Stimulated activated CD4-positive, alpha-beta T cell treated with anti-CD3 and anti-CD28 coated beads, Interleukin-1b, Interleukin-23, amount 100 ng/mL, for 1 hour (primary cell): ENCODE measurements at regions not wholly inside any gene's neighbourhood (a gene's known extent, or its start where the extent isn't known, plus 50 kb on each side); places are given as distances from the start of the nearest gene placed in this dataset.
"Not testable (repeated sequence)": the region's sequence is repeated elsewhere in the genome, so short reads cannot be mapped to it uniquely, and the experiment has no call there.

Experiments
- DNase-seq, 2 donors: peaks; one replicate each; pipeline ENCODE4 v3.0.0-alpha.2; 2020; ENCODE audit warnings: low read depth in 2 of 2

GRCh38 chr18:25560369-25560768 lies 208.4 kb upstream of the ZNF521 start:
- DNase-seq = no peak

- no peak for DNase-seq
Measured at GRCh38 chr18:25557011-25557410, 205.0 kb upstream of the ZNF521 start.

- no peak for DNase-seq
Measured at GRCh38 chr18:25553631-25554263, 201.8 kb upstream of the ZNF521 start.

- no peak for DNase-seq
Measured at GRCh38 chr18:25544546-25545287, 192.8 kb upstream of the ZNF521 start.

GRCh38 chr18:25538175-25538922 lies 186.4 kb upstream of the ZNF521 start:
- no peak for DNase-seq

- no peak for DNase-seq
Measured at GRCh38 chr18:25535495-25535894, 183.5 kb upstream of the ZNF521 start.

GRCh38 chr18:25534401-25534800 lies 182.4 kb upstream of the ZNF521 start:
- no peak for DNase-seq

GRCh38 chr18:25533218-25533617 lies 181.3 kb upstream of the ZNF521 start:
- no peak for DNase-seq

GRCh38 chr18:25531207-25531606 lies 179.2 kb upstream of the ZNF521 start:
- DNase-seq = no peak

GRCh38 chr18:25525789-25526188 lies 173.8 kb upstream of the ZNF521 start:
- not testable (repeated sequence) for DNase-seq

GRCh38 chr18:25518716-25519053 lies 166.7 kb upstream of the ZNF521 start:
- DNase-seq = no peak

- DNase-seq = no peak
Measured at GRCh38 chr18:25517881-25518715, 166.1 kb upstream of the ZNF521 start.

- DNase-seq = no peak
Measured at GRCh38 chr18:25516747-25517498, 165.0 kb upstream of the ZNF521 start.

- DNase-seq = no peak
Measured at GRCh38 chr18:25516121-25516520, 164.2 kb upstream of the ZNF521 start.

- DNase-seq = no peak
Measured at GRCh38 chr18:25510096-25510495, 158.1 kb upstream of the ZNF521 start.

GRCh38 chr18:25503567-25504081 lies 151.7 kb upstream of the ZNF521 start:
- no peak for DNase-seq

GRCh38 chr18:25497151-25497794 lies 145.3 kb upstream of the ZNF521 start:
- DNase-seq = no peak

- no peak for DNase-seq
Measured at GRCh38 chr18:25496544-25496943, 144.6 kb upstream of the ZNF521 start.

- DNase-seq = no peak
Measured at GRCh38 chr18:25495606-25496005, 143.6 kb upstream of the ZNF521 start.

- DNase-seq = no peak
Measured at GRCh38 chr18:25494888-25495287, 142.9 kb upstream of the ZNF521 start.

- no peak for DNase-seq
Measured at GRCh38 chr18:25493401-25493800, 141.4 kb upstream of the ZNF521 start.
